ENCODE measurements at regions not wholly inside any gene's neighbourhood (a gene's known extent, or its start where the extent isn't known, plus 50 kb on each side); places are given as distances from the start of the nearest gene placed in this dataset.

DNA sequence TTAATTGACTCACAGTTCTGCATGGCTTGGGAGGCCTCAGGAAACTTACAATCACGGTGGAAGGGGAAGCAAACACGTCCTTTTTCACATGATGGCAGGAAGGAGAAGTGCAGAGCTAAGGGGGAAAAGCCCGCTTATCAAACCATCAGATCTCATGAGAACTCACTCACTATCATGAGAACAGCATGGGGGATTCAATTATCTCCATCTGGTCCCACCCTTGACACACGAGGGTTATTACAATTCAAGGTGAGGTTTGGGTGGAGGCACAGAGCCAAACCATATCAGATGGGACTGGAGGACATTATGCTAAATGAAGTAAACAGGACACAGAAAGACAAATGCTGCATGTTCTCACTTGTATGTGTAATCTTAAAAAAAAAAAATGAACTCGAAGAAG lies 141.4 kb upstream of the HABP2 start:
- H3K4me3 ChIP-seq (ENCODE audit: low read depth, low read length): no peak overlapping the region
- DNase-seq (ENCODE audit: low read depth): no peak
- TF ChIP-seq, protein P1, sequence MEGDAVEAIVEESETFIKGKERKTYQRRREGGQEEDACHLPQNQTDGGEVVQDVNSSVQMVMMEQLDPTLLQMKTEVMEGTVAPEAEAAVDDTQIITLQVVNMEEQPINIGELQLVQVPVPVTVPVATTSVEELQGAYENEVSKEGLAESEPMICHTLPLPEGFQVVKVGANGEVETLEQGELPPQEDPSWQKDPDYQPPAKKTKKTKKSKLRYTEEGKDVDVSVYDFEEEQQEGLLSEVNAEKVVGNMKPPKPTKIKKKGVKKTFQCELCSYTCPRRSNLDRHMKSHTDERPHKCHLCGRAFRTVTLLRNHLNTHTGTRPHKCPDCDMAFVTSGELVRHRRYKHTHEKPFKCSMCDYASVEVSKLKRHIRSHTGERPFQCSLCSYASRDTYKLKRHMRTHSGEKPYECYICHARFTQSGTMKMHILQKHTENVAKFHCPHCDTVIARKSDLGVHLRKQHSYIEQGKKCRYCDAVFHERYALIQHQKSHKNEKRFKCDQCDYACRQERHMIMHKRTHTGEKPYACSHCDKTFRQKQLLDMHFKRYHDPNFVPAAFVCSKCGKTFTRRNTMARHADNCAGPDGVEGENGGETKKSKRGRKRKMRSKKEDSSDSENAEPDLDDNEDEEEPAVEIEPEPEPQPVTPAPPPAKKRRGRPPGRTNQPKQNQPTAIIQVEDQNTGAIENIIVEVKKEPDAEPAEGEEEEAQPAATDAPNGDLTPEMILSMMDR (conservative IDR thresholded peaks at IDR 0.05; ENCODE audit: low read depth, low read length): no peak

GRCh38 chr10:113412161-113412560 lies 140.7 kb upstream of the HABP2 start:
- TF ChIP-seq, protein P1 (conservative IDR thresholded peaks at IDR 0.05; ENCODE audit: low read depth, low read length): no peak
- DNase-seq (ENCODE audit: low read depth): no peak
- H3K4me3 ChIP-seq (ENCODE audit: low read depth, low read length): no peak overlapping the region

DNA sequence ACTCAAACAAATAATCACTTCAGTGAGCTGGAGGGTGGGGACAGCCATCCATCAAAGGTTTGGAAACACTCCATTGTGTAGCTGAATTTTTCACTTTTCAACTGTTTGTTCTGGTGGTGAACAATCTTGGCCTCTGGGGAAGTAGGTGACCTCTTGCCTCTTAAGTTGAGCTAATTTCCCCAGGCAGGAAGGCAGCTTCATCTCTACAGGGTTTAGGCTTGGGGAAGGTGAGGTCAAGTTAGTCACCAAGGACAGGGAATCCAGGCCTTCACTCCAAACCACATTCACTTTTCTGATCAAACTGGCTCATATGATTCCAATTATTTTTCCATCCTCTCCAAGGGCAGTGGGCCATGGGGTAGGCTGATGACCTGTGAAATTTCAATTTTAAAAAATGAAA lies 138.3 kb upstream of the HABP2 start:
- no peak for DNase-seq (ENCODE audit: low read depth)
- TF ChIP-seq, protein P1 (conservative IDR thresholded peaks at IDR 0.05; ENCODE audit: low read depth, low read length): no peak

GRCh38 chr10:113415246-113415645 lies 137.6 kb upstream of the HABP2 start:
- no peak overlapping the region for H3K4me3 ChIP-seq (ENCODE audit: low read depth, low read length)
- TF ChIP-seq, protein P1 (conservative IDR thresholded peaks at IDR 0.05; ENCODE audit: low read depth, low read length): no peak
- no peak for DNase-seq (ENCODE audit: low read depth)

More for the DNA sequence above, 138.3 kb upstream of the HABP2 start:
- no peak overlapping the region for H3K4me3 ChIP-seq (ENCODE audit: low read depth, low read length)

GRCh38 chr10:113420057-113420732 lies 132.7 kb upstream of the HABP2 start:
- DNase-seq (ENCODE audit: low read depth): no peak
- no peak overlapping the region for H3K4me3 ChIP-seq (ENCODE audit: low read depth, low read length)
- TF ChIP-seq, protein P1 (conservative IDR thresholded peaks at IDR 0.05; ENCODE audit: low read depth, low read length): no peak

GRCh38 chr10:113420733-113421675 lies 131.8 kb upstream of the HABP2 start:
- DNase-seq (ENCODE audit: low read depth): no peak
- H3K4me3 ChIP-seq (ENCODE audit: low read depth, low read length): no peak overlapping the region
- TF ChIP-seq, protein P1 (conservative IDR thresholded peaks at IDR 0.05; ENCODE audit: low read depth, low read length): no peak

Data from choroid plexus epithelial cell (primary cell).